Thyroid gland (tissue), 4 donors: ENCODE measurements at regions not wholly inside any gene's neighbourhood (a gene's known extent, or its start where the extent isn't known, plus 50 kb on each side); places are given as distances from the start of the nearest gene placed in this dataset.

Source experiments
- CTCF ChIP-seq, 6 experiments: fragments of 200-600 bp in 3 of 6; fragments of 450-650 bp in 3 of 6; sonication (generic) in 3 of 6; IDR thresholded peaks; one replicate each; pipeline ENCODE4 v1.5.1; 2016 to 2019; ENCODE audit warnings: antibody characterized with exemption in 6 of 6, mild to moderate bottlenecking in 2 of 6, inconsistent platforms in 1 of 6, moderate library complexity in 1 of 6
- POLR2A ChIP-seq, 2 donors: fragments of 450-650 bp; IDR thresholded peaks; one replicate each; pipeline ENCODE4 v1.6.1; 2017; ENCODE audit warnings: antibody characterized with exemption in 2 of 2, mild to moderate bottlenecking in 2 of 2, moderate library complexity in 1 of 2

GRCh38 chr12:126627596-126627995 lies 1562.4 kb downstream of the AACS start:
- TF ChIP-seq CTCF (IDR thresholded peaks at IDR 0.05) (no peak), POLR2A (IDR thresholded peaks at IDR 0.05) (no peak)
